ENCODE measurements at regions not wholly inside any gene's neighbourhood (a gene's known extent, or its start where the extent isn't known, plus 50 kb on each side); places are given as distances from the start of the nearest gene placed in this dataset.

GRCh38 chr9:86632537-86632936 lies 278.3 kb upstream of the TUT7 start:
- Histone ChIP-seq H3K79me2 (ENCODE audit: insufficient read depth, low read length) (no peaks in the 10 kb centered on the region), H3K4me2 (ENCODE audit: low read depth, low read length, poor library complexity, severe bottlenecking) (no peak overlapping the region), H3K27me3 (ENCODE audit: low read length) (no peaks in the 10 kb centered on the region), H3F3A (ENCODE audit: insufficient read depth) (no peaks in the 10 kb centered on the region), H2AFZ (ENCODE audit: low read depth, low read length, severe bottlenecking) (no peak overlapping the region), H3K36me3 (ENCODE audit: low read length) (no peaks in the 10 kb centered on the region), H3K4me3 (ENCODE audit: insufficient read depth, low read length, poor library complexity, severe bottlenecking) (no peak overlapping the region), H3K27ac (ENCODE audit: low read depth, low read length) (no peak overlapping the region), H4K20me1 (ENCODE audit: low read depth, low read length) (no peaks in the 10 kb centered on the region), H3K9me2 (replicated peaks; ENCODE audit: insufficient read depth, low read length) (no peaks in the 10 kb centered on the region), H3K9ac (ENCODE audit: low read length) (no peak overlapping the region), H3K9me3 (ENCODE audit: insufficient read depth, low read length) (no peaks in the 10 kb centered on the region)
- no peak for TF ChIP-seq EZH2phosphoT487 (conservative IDR thresholded peaks at IDR 0.05; ENCODE audit: low read length)
- TF ChIP-seq CTCF (IDR thresholded peaks at IDR 0.05; ENCODE audit: insufficient read depth, low read length, poor library complexity, severe bottlenecking): no peak

- no peak for TF ChIP-seq EZH2phosphoT487 (conservative IDR thresholded peaks at IDR 0.05; ENCODE audit: low read length)
- Histone ChIP-seq H3K9ac (ENCODE audit: low read length) (no peak overlapping the region), H3K9me2 (replicated peaks; ENCODE audit: insufficient read depth, low read length) (no peaks in the 10 kb centered on the region), H3K27me3 (ENCODE audit: low read length) (no peaks in the 10 kb centered on the region), H3K27ac (ENCODE audit: low read depth, low read length) (no peak overlapping the region), H3F3A (ENCODE audit: insufficient read depth) (no peaks in the 10 kb centered on the region), H3K4me2 (ENCODE audit: low read depth, low read length, poor library complexity, severe bottlenecking) (no peak overlapping the region), H3K9me3 (ENCODE audit: insufficient read depth, low read length) (no peaks in the 10 kb centered on the region), H3K79me2 (ENCODE audit: insufficient read depth, low read length) (no peaks in the 10 kb centered on the region), H4K20me1 (ENCODE audit: low read depth, low read length) (no peaks in the 10 kb centered on the region), H2AFZ (ENCODE audit: low read depth, low read length, severe bottlenecking) (no peak overlapping the region), H3K36me3 (ENCODE audit: low read length) (no peaks in the 10 kb centered on the region), H3K4me3 (ENCODE audit: insufficient read depth, low read length, poor library complexity, severe bottlenecking) (no peak overlapping the region)
Measured at GRCh38 chr9:86629530-86629929, 275.3 kb upstream of the TUT7 start.

GRCh38 chr9:86626802-86627201 lies 272.6 kb upstream of the TUT7 start:
- Histone ChIP-seq H3F3A (ENCODE audit: insufficient read depth) (no peaks in the 10 kb centered on the region), H3K4me2 (ENCODE audit: low read depth, low read length, poor library complexity, severe bottlenecking) (no peak overlapping the region), H3K9ac (ENCODE audit: low read length) (no peak overlapping the region), H3K27me3 (ENCODE audit: low read length) (no peaks in the 10 kb centered on the region), H2AFZ (ENCODE audit: low read depth, low read length, severe bottlenecking) (no peak overlapping the region), H3K36me3 (ENCODE audit: low read length) (no peaks in the 10 kb centered on the region), H3K27ac (ENCODE audit: low read depth, low read length) (no peak overlapping the region), H3K9me3 (ENCODE audit: insufficient read depth, low read length) (no peaks in the 10 kb centered on the region), H4K20me1 (ENCODE audit: low read depth, low read length) (no peaks in the 10 kb centered on the region), H3K4me3 (ENCODE audit: insufficient read depth, low read length, poor library complexity, severe bottlenecking) (no peak overlapping the region), H3K9me2 (replicated peaks; ENCODE audit: insufficient read depth, low read length) (no peaks in the 10 kb centered on the region), H3K79me2 (ENCODE audit: insufficient read depth, low read length) (no peaks in the 10 kb centered on the region)
- TF ChIP-seq CTCF (IDR thresholded peaks at IDR 0.05; ENCODE audit: insufficient read depth, low read length, poor library complexity, severe bottlenecking) (no peak), EZH2phosphoT487 (conservative IDR thresholded peaks at IDR 0.05; ENCODE audit: low read length) (no peak)

- Histone ChIP-seq H3K9me3 (ENCODE audit: insufficient read depth, low read length) (no peaks in the 10 kb centered on the region), H3F3A (ENCODE audit: insufficient read depth) (no peaks in the 10 kb centered on the region), H3K27me3 (ENCODE audit: low read length) (no peaks in the 10 kb centered on the region), H3K79me2 (ENCODE audit: insufficient read depth, low read length) (no peaks in the 10 kb centered on the region), H3K36me3 (ENCODE audit: low read length) (no peaks in the 10 kb centered on the region), H3K9me2 (replicated peaks; ENCODE audit: insufficient read depth, low read length) (no peaks in the 10 kb centered on the region), H4K20me1 (ENCODE audit: low read depth, low read length) (no peaks in the 10 kb centered on the region), H2AFZ (ENCODE audit: low read depth, low read length, severe bottlenecking) (no peak overlapping the region), H3K27ac (ENCODE audit: low read depth, low read length) (no peak overlapping the region), H3K4me2 (ENCODE audit: low read depth, low read length, poor library complexity, severe bottlenecking) (no peak overlapping the region), H3K9ac (ENCODE audit: low read length) (no peak overlapping the region), H3K4me3 (ENCODE audit: insufficient read depth, low read length, poor library complexity, severe bottlenecking) (no peak overlapping the region)
- no peak for TF ChIP-seq CTCF (IDR thresholded peaks at IDR 0.05; ENCODE audit: insufficient read depth, low read length, poor library complexity, severe bottlenecking)
- no peak for TF ChIP-seq EZH2phosphoT487 (conservative IDR thresholded peaks at IDR 0.05; ENCODE audit: low read length)
Measured at GRCh38 chr9:86624630-86625029, 270.4 kb upstream of the TUT7 start.
